ENCODE measurements at regions not wholly inside any gene's neighbourhood (a gene's known extent, or its start where the extent isn't known, plus 50 kb on each side); places are given as distances from the start of the nearest gene placed in this dataset.
"Not testable (repeated sequence)": the region's sequence is repeated elsewhere in the genome, so short reads cannot be mapped to it uniquely, and the experiment has no call there.

- DNase-seq (ENCODE audit: low spot score), result no peak
- no peaks in the 10 kb centered on the region for H3K4me1 ChIP-seq (ENCODE audit: insufficient read depth, poor library complexity, severe bottlenecking)
- H3K27ac ChIP-seq (ENCODE audit: poor library complexity, severe bottlenecking), result no peak overlapping the region
- peak; percentile 44 for ATAC-seq (ENCODE audit: low read depth)
- no peak for TF ChIP-seq CTCF (IDR thresholded peaks at IDR 0.05; ENCODE audit: poor library complexity, severe bottlenecking)
- no peaks in the 10 kb centered on the region for H3K36me3 ChIP-seq (ENCODE audit: low read depth)
- H3K9me3 ChIP-seq (ENCODE audit: severe bottlenecking), result no peaks in the 10 kb centered on the region
- H3K4me3 ChIP-seq (ENCODE audit: severe bottlenecking), result no peak overlapping the region
- H3K27me3 ChIP-seq (ENCODE audit: insufficient read depth, poor library complexity, severe bottlenecking), result peaks cover 14% of the 10 kb centered on the region
These were observed 204.4 kb downstream of the OTUD1 start for GRCh38 chr10:23643111-23643780.

GRCh38 chr10:23648618-23649017 lies 209.7 kb downstream of the OTUD1 start:
- Histone ChIP-seq H3K9me3 (ENCODE audit: severe bottlenecking) (no peaks in the 10 kb centered on the region), H3K36me3 (ENCODE audit: low read depth) (no peaks in the 10 kb centered on the region), H3K4me3 (ENCODE audit: severe bottlenecking) (no peak overlapping the region), H3K4me1 (ENCODE audit: insufficient read depth, poor library complexity, severe bottlenecking) (no peaks in the 10 kb centered on the region), H3K27me3 (ENCODE audit: insufficient read depth, poor library complexity, severe bottlenecking) (peaks cover 8% of the 10 kb centered on the region), H3K27ac (ENCODE audit: poor library complexity, severe bottlenecking) (no peak overlapping the region)
- DNase-seq (ENCODE audit: low spot score) (no peak), ATAC-seq (ENCODE audit: low read depth) (no peak)
- no peak for TF ChIP-seq CTCF (IDR thresholded peaks at IDR 0.05; ENCODE audit: poor library complexity, severe bottlenecking)

GRCh38 chr10:23656735-23657134 lies 217.9 kb downstream of the OTUD1 start:
- no peak overlapping the region for H3K27ac ChIP-seq (ENCODE audit: poor library complexity, severe bottlenecking)
- DNase-seq (ENCODE audit: low spot score) (no peak), ATAC-seq (ENCODE audit: low read depth) (no peak)
- no peak overlapping the region for H3K4me3 ChIP-seq (ENCODE audit: severe bottlenecking)
- no peaks in the 10 kb centered on the region for H3K36me3 ChIP-seq (ENCODE audit: low read depth)
- no peaks in the 10 kb centered on the region for H3K4me1 ChIP-seq (ENCODE audit: insufficient read depth, poor library complexity, severe bottlenecking)
- TF ChIP-seq CTCF (IDR thresholded peaks at IDR 0.05; ENCODE audit: poor library complexity, severe bottlenecking), result peak; percentile 59
- no peaks in the 10 kb centered on the region for H3K9me3 ChIP-seq (ENCODE audit: severe bottlenecking)
- H3K27me3 ChIP-seq (ENCODE audit: insufficient read depth, poor library complexity, severe bottlenecking), result peaks cover 1% of the 10 kb centered on the region

- Histone ChIP-seq H3K27me3 (ENCODE audit: insufficient read depth, poor library complexity, severe bottlenecking) (peaks cover 3% of the 10 kb centered on the region), H3K4me3 (ENCODE audit: severe bottlenecking) (no peak overlapping the region), H3K27ac (ENCODE audit: poor library complexity, severe bottlenecking) (no peak overlapping the region), H3K36me3 (ENCODE audit: low read depth) (no peaks in the 10 kb centered on the region), H3K4me1 (ENCODE audit: insufficient read depth, poor library complexity, severe bottlenecking) (no peaks in the 10 kb centered on the region), H3K9me3 (ENCODE audit: severe bottlenecking) (no peaks in the 10 kb centered on the region)
- no peak for TF ChIP-seq CTCF (IDR thresholded peaks at IDR 0.05; ENCODE audit: poor library complexity, severe bottlenecking)
- no peak for DNase-seq (ENCODE audit: low spot score)
- no peak for ATAC-seq (ENCODE audit: low read depth)
These were observed 218.8 kb downstream of the OTUD1 start for GRCh38 chr10:23657677-23658076.

- DNase-seq (ENCODE audit: low spot score); H3K9me3 ChIP-seq (ENCODE audit: severe bottlenecking); ATAC-seq (ENCODE audit: low read depth); H3K36me3 ChIP-seq (ENCODE audit: low read depth); H3K4me3 ChIP-seq (ENCODE audit: severe bottlenecking); H3K4me1 ChIP-seq (ENCODE audit: insufficient read depth, poor library complexity, severe bottlenecking); H3K27ac ChIP-seq (ENCODE audit: poor library complexity, severe bottlenecking); H3K27me3 ChIP-seq (ENCODE audit: insufficient read depth, poor library complexity, severe bottlenecking): not testable (repeated sequence)
These were observed 233.0 kb downstream of the OTUD1 start for GRCh38 chr10:23671866-23672265.

Measured in RWPE2 (cell line).